GM18861 (cell line): ENCODE measurements at regions not wholly inside any gene's neighbourhood (a gene's known extent, or its start where the extent isn't known, plus 50 kb on each side); places are given as distances from the start of the nearest gene placed in this dataset.
"Not testable (repeated sequence)": the region's sequence is repeated elsewhere in the genome, so short reads cannot be mapped to it uniquely, and the experiment has no call there.

Experiments used
- ATAC-seq: cut with Tn5 transposase; IDR thresholded peaks from one replicate; pipeline ENCODE4 v1.9.1; 2021; ENCODE audit not compliant: unreplicated experiment

DNA sequence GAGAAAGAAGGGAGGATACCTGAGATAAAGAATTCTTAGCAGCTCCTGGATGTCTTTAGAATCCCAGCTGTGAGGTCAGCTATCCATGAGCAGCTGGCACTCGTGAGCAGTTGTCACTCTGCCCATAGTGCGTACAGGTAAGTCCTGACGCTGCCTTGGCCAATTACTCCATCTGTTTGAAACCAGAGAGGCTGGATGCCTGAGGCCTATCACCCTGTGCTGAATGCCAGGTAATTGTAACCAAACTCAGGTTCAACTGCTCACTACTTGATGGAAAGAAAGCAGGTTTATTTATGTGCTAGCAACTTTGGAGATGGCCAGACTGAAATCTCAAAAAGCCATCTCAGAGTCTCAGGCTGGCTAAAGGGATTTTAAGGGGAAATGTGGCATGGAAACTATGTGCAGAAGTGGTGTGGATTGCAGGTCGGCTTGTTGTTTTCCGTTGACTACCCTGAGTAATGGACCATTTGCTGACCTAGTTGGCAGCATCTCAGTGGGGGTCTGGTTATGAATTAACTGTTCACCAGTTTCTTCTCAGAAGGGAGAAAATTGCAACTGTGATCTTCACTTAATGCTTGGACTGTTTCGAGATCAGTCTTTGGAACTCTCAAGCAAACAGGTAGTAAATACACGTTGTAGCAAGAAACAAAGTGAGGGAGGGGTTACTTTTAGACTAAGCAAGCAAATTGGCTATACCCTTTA lies 1614.0 kb upstream of the PCDH10 start:
- ATAC-seq: no peak

GRCh38 chr4:131540256-131540655 lies 1608.8 kb upstream of the PCDH10 start:
- no peak for ATAC-seq

GRCh38 chr4:131547506-131547981 lies 1601.5 kb upstream of the PCDH10 start:
- peak; percentile 73 for ATAC-seq

DNA sequence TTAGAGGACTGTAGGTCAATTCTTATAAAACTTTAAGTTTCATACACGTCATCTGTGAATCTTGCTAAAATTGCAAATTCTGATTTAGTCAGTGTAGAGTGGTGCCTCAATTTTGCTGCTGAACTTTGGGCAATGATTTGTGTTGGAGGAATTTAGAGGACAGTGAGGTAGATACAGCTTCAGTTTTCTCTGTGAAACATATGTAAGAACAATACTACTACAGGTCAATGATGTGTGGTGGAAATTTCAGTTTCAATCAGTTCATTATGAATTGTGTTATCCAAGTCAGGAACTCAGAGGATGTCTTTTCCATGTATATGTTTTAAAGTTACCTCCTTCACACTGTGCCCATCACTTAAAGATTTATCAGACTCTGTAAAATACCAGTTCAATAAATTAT lies 1597.8 kb upstream of the PCDH10 start:
- ATAC-seq: no peak

GRCh38 chr4:131566026-131566425 lies 1583.1 kb upstream of the PCDH10 start:
- ATAC-seq: no peak

DNA sequence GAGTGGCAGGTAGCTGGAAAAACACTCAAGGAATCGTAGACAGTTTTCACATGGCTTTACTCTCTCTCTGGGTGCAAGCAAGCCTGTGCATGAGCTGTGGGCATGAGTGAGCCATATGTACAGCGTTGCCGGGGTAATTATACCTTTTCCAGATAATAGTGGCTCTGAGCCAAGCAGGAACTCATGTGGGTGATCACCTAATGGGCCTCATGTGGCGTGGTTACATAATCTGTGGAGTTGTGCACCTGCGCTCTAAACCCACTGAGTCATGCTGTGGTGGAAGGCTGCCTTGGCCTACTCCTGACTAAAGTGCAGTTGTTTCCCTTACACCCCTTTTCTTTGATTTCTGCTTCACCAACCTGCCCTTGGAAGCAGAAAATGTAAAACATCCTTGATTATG lies 1564.5 kb upstream of the PCDH10 start:
- ATAC-seq: no peak

DNA sequence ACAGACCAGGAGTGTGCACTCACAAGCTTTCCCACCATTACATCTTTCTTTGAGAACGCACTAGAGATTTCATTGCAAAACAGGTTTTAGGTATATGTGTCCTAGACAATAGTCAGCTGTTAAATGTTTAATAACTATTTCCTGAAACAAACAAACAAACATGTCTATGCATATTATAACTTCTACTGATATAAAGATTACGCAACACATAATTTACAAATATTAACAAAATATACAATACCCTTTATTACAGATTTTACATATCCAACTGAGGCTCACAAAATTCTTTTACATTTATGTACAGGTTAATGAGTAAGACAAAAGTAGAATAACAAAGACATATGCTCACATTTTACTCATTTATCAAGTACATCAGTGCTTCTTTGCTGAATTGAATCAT lies 1554.0 kb upstream of the PCDH10 start:
- no peak for ATAC-seq

DNA sequence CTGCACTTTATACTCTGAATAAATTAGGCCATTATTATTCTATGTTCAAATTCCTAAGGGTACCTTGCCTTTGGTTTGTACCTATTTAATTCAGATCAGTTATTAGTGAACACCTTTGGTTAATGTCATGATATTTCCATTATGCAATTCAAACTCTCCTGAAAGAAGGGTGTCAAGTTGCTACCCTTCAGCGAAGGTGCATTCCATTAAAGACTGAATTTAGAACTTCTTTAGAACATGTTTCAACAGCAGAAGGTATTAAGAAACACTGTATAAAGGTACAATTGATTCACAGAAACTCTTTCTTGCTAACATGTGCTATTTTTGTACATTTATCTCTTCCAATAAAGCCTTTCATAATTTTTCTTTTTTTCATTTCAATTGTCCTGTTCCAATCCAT lies 1545.4 kb upstream of the PCDH10 start:
- ATAC-seq: no peak

DNA sequence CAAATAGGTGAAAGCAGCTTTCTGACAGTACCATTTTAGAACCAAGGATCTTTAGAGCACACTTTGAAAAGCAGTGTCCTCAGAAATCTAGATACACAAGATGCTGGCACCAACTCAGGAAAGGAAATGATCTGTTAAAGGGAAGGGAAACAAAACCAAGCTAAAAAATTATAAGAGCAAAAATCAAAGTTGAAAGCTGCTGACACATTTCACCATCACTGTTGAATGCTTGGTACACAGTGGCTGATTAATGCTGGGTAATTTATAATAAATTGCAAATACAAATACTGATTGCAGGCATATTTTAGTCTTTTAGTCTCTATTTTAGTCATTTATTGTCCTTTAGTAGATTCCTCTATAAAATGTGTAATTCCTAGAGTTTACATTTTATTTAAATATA lies 1540.1 kb upstream of the PCDH10 start:
- no peak for ATAC-seq

DNA sequence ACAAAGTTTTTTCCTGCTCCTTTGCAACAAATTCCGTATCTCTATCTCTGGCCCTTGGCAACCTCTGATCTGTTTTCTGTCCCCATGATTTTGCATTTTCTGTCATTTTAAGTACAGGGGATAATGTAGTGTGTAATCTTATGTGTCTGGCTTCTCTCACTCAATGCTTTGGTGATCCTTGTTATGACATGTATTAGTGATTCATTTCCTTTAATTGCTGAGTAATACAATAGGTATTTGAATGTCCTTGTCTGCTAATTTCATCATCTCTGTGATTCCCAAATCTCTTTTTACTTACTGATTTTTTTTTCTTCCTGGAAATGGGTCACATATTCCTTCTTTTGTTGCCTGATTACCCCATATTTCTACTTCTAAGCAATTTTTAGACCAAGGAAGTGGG lies 1538.6 kb upstream of the PCDH10 start:
- ATAC-seq: not testable (repeated sequence)

DNA sequence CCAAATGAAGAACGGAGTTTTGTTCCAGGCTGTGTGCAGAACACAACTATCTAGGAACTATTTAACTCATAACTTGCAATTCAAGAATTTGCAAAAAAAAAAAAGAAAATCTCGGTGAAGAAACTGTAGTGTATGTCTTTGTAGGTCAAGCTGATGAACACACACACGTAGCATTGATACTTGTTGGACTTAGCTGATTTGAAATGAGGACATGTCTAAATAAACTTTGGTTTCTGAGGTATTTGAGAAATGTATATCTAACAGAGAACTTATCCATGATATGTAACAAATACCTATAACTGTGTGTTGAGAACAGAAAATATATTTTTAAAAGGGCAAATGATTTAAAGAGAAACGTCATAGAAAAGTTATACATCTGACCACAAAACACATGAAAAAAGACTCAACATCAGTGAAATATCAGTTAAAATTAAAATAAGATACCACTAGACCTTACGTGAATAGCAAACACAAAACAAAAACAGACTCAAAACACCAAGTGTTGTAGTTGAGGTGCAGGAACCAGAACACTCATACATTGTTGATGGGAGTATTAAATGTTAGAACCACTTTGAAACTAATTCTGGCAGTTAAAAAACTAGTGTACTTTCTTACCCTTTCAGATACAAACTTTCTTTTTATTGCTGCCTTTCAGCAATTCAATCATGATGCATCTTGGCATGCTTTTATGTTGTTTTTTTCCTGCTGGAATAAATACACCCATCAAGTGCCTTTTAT lies 1535.8 kb upstream of the PCDH10 start:
- ATAC-seq: no peak

GRCh38 chr4:131613824-131614216 lies 1535.3 kb upstream of the PCDH10 start:
- peak; percentile 55 for ATAC-seq

- no peak for ATAC-seq
Observed at GRCh38 chr4:131632877-131633276, 1516.2 kb upstream of the PCDH10 start.

DNA sequence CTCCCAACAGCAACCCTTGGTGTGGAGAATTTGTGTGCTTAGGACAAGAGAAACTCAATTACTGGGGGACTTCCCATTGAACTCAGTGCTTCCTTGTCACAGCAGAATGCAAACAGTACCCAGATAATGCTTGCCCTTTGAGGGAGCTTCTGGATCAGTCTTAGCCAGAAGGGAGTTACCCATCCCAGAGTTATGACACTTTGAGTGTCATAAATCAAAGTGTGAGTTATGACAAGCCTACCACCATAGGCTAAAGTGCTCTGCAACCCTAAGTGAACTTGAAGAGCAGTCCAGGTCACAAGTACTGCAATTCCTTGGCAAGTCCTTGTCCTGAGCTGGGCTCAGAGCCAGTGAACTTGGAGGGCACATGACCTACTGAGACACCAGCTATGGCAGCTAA lies 1513.9 kb upstream of the PCDH10 start:
- no peak for ATAC-seq

- no peak for ATAC-seq
Observed at GRCh38 chr4:131638781-131639180, 1510.3 kb upstream of the PCDH10 start.

GRCh38 chr4:131644619-131645018 lies 1504.5 kb upstream of the PCDH10 start:
- ATAC-seq: no peak

- no peak for ATAC-seq
Observed at GRCh38 chr4:131649227-131649626, 1499.9 kb upstream of the PCDH10 start.

DNA sequence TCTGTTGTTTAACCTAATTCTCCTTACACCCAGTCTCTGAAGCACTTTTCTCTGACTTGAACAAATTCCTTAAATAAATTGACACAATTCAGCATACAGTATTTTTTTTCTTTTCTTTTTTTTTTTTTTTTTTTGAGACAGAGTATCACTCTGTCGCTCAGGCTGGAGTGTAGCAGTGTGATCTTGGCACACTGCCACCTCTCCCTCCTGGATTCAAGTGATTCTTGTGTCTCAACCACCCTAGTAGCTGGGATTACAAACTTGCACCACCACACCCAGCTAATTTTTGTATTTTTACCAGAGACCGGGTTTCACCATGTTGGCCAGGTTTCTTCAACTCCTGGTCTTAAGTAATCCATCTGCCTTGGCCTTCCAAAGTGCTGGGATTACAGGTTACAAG lies 1498.1 kb upstream of the PCDH10 start:
- ATAC-seq: no peak

GRCh38 chr4:131683314-131683713 lies 1465.8 kb upstream of the PCDH10 start:
- not testable (repeated sequence) for ATAC-seq

DNA sequence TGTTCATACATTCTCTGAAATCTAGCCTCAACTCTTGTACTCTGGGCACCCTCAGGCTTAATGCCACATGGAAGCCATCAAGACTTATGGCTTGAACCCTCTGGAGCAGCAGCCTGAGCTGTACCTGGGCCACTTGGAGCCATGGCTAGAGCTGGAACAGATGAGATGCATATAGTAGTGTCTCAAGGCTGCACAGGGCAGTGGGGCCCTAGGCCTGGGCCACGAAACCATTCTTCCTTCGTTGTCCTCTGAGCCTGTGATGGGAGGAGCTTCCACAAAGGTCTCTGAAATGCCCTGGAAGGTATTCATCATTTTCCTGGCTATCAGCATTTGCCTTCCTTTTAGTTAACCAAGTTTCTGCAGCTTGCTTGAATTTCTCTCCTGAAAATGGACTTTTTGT lies 1427.2 kb upstream of the PCDH10 start:
- no peak for ATAC-seq

DNA sequence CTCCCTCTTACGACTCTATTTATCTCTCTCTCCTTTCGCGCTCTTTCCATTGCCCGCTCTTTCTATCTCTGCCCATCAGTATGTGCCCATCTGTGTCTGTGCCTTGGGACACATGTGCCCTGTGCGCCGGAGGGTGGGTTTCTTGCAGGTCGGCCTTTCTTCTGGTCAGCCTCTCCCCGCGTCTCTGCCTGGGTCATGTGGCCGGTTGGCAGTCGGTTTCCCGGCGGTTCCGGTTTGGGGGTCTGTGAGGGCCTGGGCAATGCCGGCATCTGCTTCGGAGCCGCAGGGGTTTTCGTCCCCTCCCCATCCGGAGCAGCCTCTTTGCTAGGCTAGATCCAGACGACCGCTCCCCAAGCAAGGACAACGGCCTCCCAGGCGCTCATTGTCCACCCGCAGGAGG lies 1426.0 kb upstream of the PCDH10 start:
- ATAC-seq: not testable (repeated sequence)

DNA sequence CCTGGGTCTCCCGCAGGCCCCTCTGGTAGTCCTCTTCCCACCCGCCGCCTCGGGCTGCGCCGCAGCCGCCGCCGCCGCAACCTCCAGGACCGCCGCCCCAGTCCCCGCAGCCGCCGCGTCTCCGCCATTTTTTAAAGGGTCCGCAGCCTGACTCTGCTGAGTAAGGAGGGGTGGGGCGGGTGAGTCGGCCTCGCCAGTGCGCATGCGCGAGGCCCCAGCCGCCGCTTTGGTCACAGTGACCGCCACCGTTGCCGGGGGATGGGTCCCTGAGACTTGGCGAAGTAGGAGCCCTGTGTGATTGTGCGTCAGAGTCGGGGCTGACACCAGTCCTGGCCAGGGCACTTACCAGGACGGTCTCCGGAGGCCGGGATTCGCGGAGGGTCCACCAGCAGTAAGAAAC lies 1424.2 kb upstream of the PCDH10 start:
- ATAC-seq: not testable (repeated sequence)
